GM12878 (cell line): ENCODE measurements at regions not wholly inside any gene's neighbourhood (a gene's known extent, or its start where the extent isn't known, plus 50 kb on each side); places are given as distances from the start of the nearest gene placed in this dataset.

Experiments used
- ATAC-seq: fragments of 200-7000 bp; cut with Tn5 transposase; 3 replicates; pipeline ENCODE4 v1.9.1; 2020; ENCODE audit warnings: mild to moderate bottlenecking, moderate library complexity
- BruUV-seq: library from RNA; stranded (reverse); fragments of 400-500 nt; replicated peaks from 2 replicates; lab custom pipeline; 2021; lab: Mats Ljungman, UMichigan
- CTCF ChIA-PET: fragments of 300-600 bp; sonication (Branson Sonifier 250); formaldehyde crosslinking; extraction: SDS; loops from one replicate; lab custom pipeline; 2021; ENCODE audit warnings: inconsistent platforms; lab: Yijun Ruan, JAX
- POLR2A ChIA-PET: fragments of 350-600 bp; formaldehyde crosslinking; extraction: SDS; loops from one replicate; lab custom pipeline; 2021; ENCODE audit warnings: inconsistent platforms; lab: Charles Lee
- RAD21 ChIA-PET: fragments of 300-600 bp; sonication (Branson Sonifier 250); formaldehyde crosslinking; loops from one replicate; lab custom pipeline; 2023; ENCODE audit warnings: antibody characterized with exemption; ENCODE audit not compliant: unreplicated experiment; lab: Charles Lee
- SMC1A ChIA-PET: fragments of 300-600 bp; sonication (Branson Sonifier 250); formaldehyde crosslinking; loops from one replicate; lab custom pipeline; 2023; ENCODE audit not compliant: unreplicated experiment, uncharacterized antibody; lab: Charles Lee
- DNase-seq: peaks from one replicate; pipeline ENCODE4 v3.0.0-alpha.2; 2011; ENCODE audit warnings: low read depth, low spot score
- FAIRE-seq: peaks from 3 replicates; lab custom pipeline; 2011; peaks lifted over from hg19 to GRCh38; lab: Jason Lieb, UNC
- H2AFZ ChIP-seq: 2 replicates; pipeline ENCODE4 v1.6.0; 2011; ENCODE audit warnings: low read depth, low read length, control low read depth; ENCODE audit not compliant: control insufficient read depth
- H3K27ac ChIP-seq: 2 replicates; pipeline ENCODE4 v1.5.1; 2011; ENCODE audit warnings: control low read depth; ENCODE audit not compliant: control insufficient read depth, insufficient read depth
- H3K27me3 ChIP-seq, 2 experiments: replicated peaks in 1 of 2; 2 replicates each; pipeline versions ENCODE4 v1.6.0 to v1.6.1; 2011; ENCODE audit warnings: low read length in 1 of 2; ENCODE audit not compliant: control insufficient read depth in 2 of 2, insufficient read depth in 2 of 2
- H3K36me3 ChIP-seq, 2 experiments: 2 replicates each; pipeline ENCODE4 v1.5.1; 2011; ENCODE audit warnings: low read length in 1 of 2; ENCODE audit not compliant: control insufficient read depth in 2 of 2, insufficient read depth in 2 of 2
- H3K4me1 ChIP-seq: 2 replicates; pipeline ENCODE4 v1.6.1; 2011; ENCODE audit warnings: mild to moderate bottlenecking, low read length, moderate library complexity, mixed read lengths; ENCODE audit not compliant: control insufficient read depth, insufficient read depth
- H3K4me2 ChIP-seq: 2 replicates; pipeline ENCODE4 v1.6.0; 2011; ENCODE audit warnings: control low read depth; ENCODE audit not compliant: control insufficient read depth, insufficient read depth
- H3K4me3 ChIP-seq: fragments of 200-600 bp; sonication (generic); 2 replicates; pipeline ENCODE4 v1.5.1; 2016
- H3K79me2 ChIP-seq: 2 replicates; pipeline ENCODE4 v1.6.0; 2011; ENCODE audit warnings: low read length; ENCODE audit not compliant: control insufficient read depth, insufficient read depth
- H3K9ac ChIP-seq: 2 replicates; pipeline ENCODE4 v1.8.0; 2011; ENCODE audit warnings: low read length, control low read depth, mixed read lengths; ENCODE audit not compliant: control insufficient read depth, insufficient read depth
- H3K9me3 ChIP-seq: replicated peaks from 3 replicates; pipeline ENCODE4 v1.5.1; 2011; ENCODE audit warnings: mild to moderate bottlenecking, low read length; ENCODE audit not compliant: control insufficient read depth, insufficient read depth
- H4K20me1 ChIP-seq: 2 replicates; pipeline ENCODE4 v1.6.0; 2011; ENCODE audit not compliant: control insufficient read depth, insufficient read depth
- ATF7 ChIP-seq: fragments of 450-650 bp; IDR thresholded peaks from 2 replicates; pipeline ENCODE4 v1.6.1; 2016; ENCODE audit warnings: low read depth, mild to moderate bottlenecking
- EP300 ChIP-seq, 2 experiments: fragments of 150-350 bp in 1 of 2; IDR thresholded peaks; 2 replicates each; pipeline ENCODE4 v1.6.1; 2011 to 2012; ENCODE audit warnings: low read depth in 2 of 2, low read length in 2 of 2, borderline replicate concordance in 1 of 2, improper control_type of control experiment in 1 of 2, inconsistent platforms in 1 of 2; ENCODE audit not compliant: control insufficient read depth in 1 of 2
- FOXK2 ChIP-seq: fragments of 450-650 bp; IDR thresholded peaks from 2 replicates; pipeline ENCODE4 v1.6.1; 2017; ENCODE audit warnings: mild to moderate bottlenecking, moderate library complexity
- HDGF ChIP-seq: fragments of 450-650 bp; IDR thresholded peaks from 2 replicates; pipeline ENCODE4 v1.6.1; 2016; ENCODE audit warnings: antibody characterized with exemption
- NR2C1 ChIP-seq: fragments of 450-650 bp; IDR thresholded peaks from 2 replicates; pipeline ENCODE4 v1.6.1; 2017; ENCODE audit warnings: antibody characterized with exemption, mild to moderate bottlenecking, moderate library complexity
- POU2F2 ChIP-seq: IDR thresholded peaks from 3 replicates; pipeline ENCODE4 v1.6.1; 2011; ENCODE audit warnings: low read depth, mild to moderate bottlenecking, low read length, borderline replicate concordance
- RB1 ChIP-seq: fragments of 450-650 bp; formaldehyde crosslinking; IDR thresholded peaks from 2 replicates; pipeline ENCODE4 v1.6.1; 2017; ENCODE audit warnings: mild to moderate bottlenecking, borderline replicate concordance
- SIX5 ChIP-seq: IDR thresholded peaks from 2 replicates; pipeline ENCODE4 v1.6.1; 2011; ENCODE audit warnings: mild to moderate bottlenecking, low read depth, low read length, moderate library complexity; ENCODE audit not compliant: severe bottlenecking
- in situ Hi-C: fragments of 300-500 bp; cut with MboI; formaldehyde crosslinking; loops from 9 replicates; pipeline ENCODE4 v1.14.3; 2018; ENCODE audit warnings: mixed read lengths
- intact Hi-C: fragments of 100-400 bp; cut with micrococcal nuclease; formaldehyde crosslinking; loops from one replicate; pipeline ENCODE4 v1.14.2; 2022; ENCODE audit not compliant: unreplicated experiment

DNA sequence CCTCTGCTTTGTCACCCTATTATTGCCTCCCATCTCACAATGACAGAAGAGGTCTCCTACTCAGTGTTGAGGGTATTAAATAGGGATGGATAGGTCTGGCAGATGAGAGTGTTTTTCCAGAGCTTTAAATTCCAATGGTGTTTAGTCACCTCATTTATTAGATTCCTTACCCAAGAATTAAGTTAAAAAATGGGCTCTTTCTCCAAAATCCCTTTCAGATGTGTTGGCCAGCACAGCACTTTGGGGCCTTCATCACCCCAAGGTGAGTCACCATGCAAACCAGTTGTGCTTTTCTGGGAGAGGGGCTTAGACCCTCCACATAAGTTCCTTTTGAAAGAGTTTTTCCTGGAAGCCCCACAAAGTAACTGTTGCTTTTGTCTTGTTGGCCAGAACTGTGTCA is 78.4 kb downstream of the CYP26A1 start:
- SMC1A ChIA-PET, result no interaction called here
- DNase-seq (no peak), ATAC-seq (no peak), FAIRE-seq (no peak)
- Histone ChIP-seq H3K27me3 (no peaks in the 10 kb centered on the region), H2AFZ (no peak overlapping the region), H3K4me2 (no peak overlapping the region), H3K4me3 (no peak overlapping the region), H3K79me2 (no peaks in the 10 kb centered on the region), H4K20me1 (no peaks in the 10 kb centered on the region), H3K9me3 (no peaks in the 10 kb centered on the region; the same call in 2 of the 3 replicates), H3K4me1 (no peaks in the 10 kb centered on the region), H3K27ac (no peak overlapping the region), H3K9ac (no peak overlapping the region), H3K36me3 (no peaks in the 10 kb centered on the region)
- TF ChIP-seq NR2C1, result no peak
- no peak for TF ChIP-seq HDGF
- TF ChIP-seq POU2F2, result no peak
- no peak for TF ChIP-seq ATF7
- TF ChIP-seq RB1, result no peak
- TF ChIP-seq SIX5, result no peak
- no TSS peak for BruUV-seq
- intact Hi-C loops (no loop called here), in situ Hi-C loops (no loop called here)
- CTCF ChIA-PET, result no interaction called here
- RAD21 ChIA-PET, result no interaction called here
- POLR2A ChIA-PET, result interaction anchor here (0.6 kb wide), 1 partner anchor 140 kb away, joined by 4 read pairs; no protein-coding TSS in a partner anchor

DNA sequence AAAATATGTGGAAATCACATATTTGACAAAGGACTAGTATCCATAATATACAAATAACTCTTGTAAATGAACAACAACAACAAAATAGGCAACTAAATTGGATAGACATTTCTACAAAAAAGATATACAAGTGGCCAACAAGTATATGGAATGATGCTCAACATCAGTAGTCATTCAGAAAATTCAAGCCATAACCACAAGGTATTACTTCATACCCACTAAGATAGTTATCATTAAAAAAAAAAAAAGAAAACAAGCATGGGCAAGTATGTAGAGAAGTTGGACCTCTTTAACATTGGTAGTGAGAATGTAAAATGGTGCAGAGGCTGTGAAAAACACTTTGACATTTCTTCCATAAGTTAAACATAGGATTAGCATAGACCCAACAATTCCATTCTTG is 80.8 kb downstream of the CYP26A1 start:
- Histone ChIP-seq H3K4me2 (no peak overlapping the region), H4K20me1 (no peaks in the 10 kb centered on the region), H3K79me2 (no peaks in the 10 kb centered on the region), H3K4me3 (no peak overlapping the region), H3K27me3 (no peaks in the 10 kb centered on the region), H3K27ac (no peak overlapping the region), H3K4me1 (no peaks in the 10 kb centered on the region), H3K9ac (no peak overlapping the region), H2AFZ (no peak overlapping the region), H3K9me3 (no peaks in the 10 kb centered on the region; the same call in 2 of the 3 replicates), H3K36me3 (no peaks in the 10 kb centered on the region)
- FAIRE-seq, result no peak
- RAD21 ChIA-PET, result no interaction called here
- in situ Hi-C loops (no loop called here), intact Hi-C loops (no loop called here)
- no TSS peak for BruUV-seq
- no peak for TF ChIP-seq FOXK2
- no peak for TF ChIP-seq EP300 (IDR thresholded peaks at IDR 0.05; ENCODE audit: borderline replicate concordance in 1 of 2, control insufficient read depth in 1 of 2, low read depth in 2 of 2, low read length in 2 of 2)
- SMC1A ChIA-PET, result no interaction called here
- POLR2A ChIA-PET, result no interaction called here
- ATAC-seq, result no peak
- no peak for DNase-seq
- CTCF ChIA-PET, result no interaction called here
